Keratinocyte (primary cell): ENCODE measurements at regions not wholly inside any gene's neighbourhood (a gene's known extent, or its start where the extent isn't known, plus 50 kb on each side); places are given as distances from the start of the nearest gene placed in this dataset.
A peak's percentile ranks its signal among the peaks of the same experiment; 100 is the strongest.

Experiments used
- DNase-seq: peaks from one replicate; pipeline ENCODE4 v3.0.0-alpha.2; 2011; ENCODE audit warnings: low read depth, missing footprints, low spot score
- FAIRE-seq: peaks from 2 replicates; lab custom pipeline; 2011; peaks lifted over from hg19 to GRCh38; lab: Jason Lieb, UNC
- H2AFZ ChIP-seq: 2 replicates; pipeline ENCODE4 v1.6.0; 2012; ENCODE audit warnings: low read length, control low read depth, inconsistent platforms; ENCODE audit not compliant: control insufficient read depth
- H3K27ac ChIP-seq: 2 replicates; pipeline ENCODE4 v1.5.1; 2011; ENCODE audit warnings: low read length; ENCODE audit not compliant: control insufficient read depth, insufficient read depth
- H3K27me3 ChIP-seq: 3 replicates; pipeline ENCODE4 v1.6.0; 2011; ENCODE audit warnings: low read length; ENCODE audit not compliant: control insufficient read depth, insufficient read depth; ENCODE audit errors: extremely low read depth
- H3K36me3 ChIP-seq, 2 experiments: 2 replicates in 1 of 2; 3 replicates in 1 of 2; pipeline ENCODE4 v1.5.1; 2011; ENCODE audit warnings: low read length in 2 of 2, mild to moderate bottlenecking in 1 of 2; ENCODE audit not compliant: control insufficient read depth in 2 of 2, insufficient read depth in 2 of 2; ENCODE audit errors: extremely low read depth in 1 of 2
- H3K4me1 ChIP-seq: 3 replicates; pipeline ENCODE4 v1.5.1; 2011; ENCODE audit warnings: low read length; ENCODE audit not compliant: control insufficient read depth, insufficient read depth; ENCODE audit errors: extremely low read depth
- H3K4me2 ChIP-seq: 3 replicates; pipeline ENCODE4 v1.6.0; 2011; ENCODE audit warnings: low read depth, low read length; ENCODE audit not compliant: control insufficient read depth, insufficient read depth; ENCODE audit errors: extremely low read depth
- H3K4me3 ChIP-seq, 3 experiments: fragments of 200-600 bp in 1 of 3; sonication (generic) in 1 of 3; 2 replicates in 2 of 3; 3 replicates in 1 of 3; pipeline ENCODE4 v1.5.1; 2011 to 2016; ENCODE audit warnings: low read length in 3 of 3, mild to moderate bottlenecking in 3 of 3, control low read depth in 2 of 3, inconsistent platforms in 1 of 3, low read depth in 1 of 3, mixed read lengths in 1 of 3, mixed run types in 1 of 3, moderate library complexity in 1 of 3; ENCODE audit not compliant: control insufficient read depth in 2 of 3, insufficient read depth in 2 of 3; ENCODE audit errors: extremely low read depth in 1 of 3
- H3K79me2 ChIP-seq: 2 replicates; pipeline ENCODE4 v1.6.0; 2012; ENCODE audit warnings: low read length; ENCODE audit not compliant: control insufficient read depth, insufficient read depth
- H3K9ac ChIP-seq: 3 replicates; pipeline ENCODE4 v1.6.0; 2011; ENCODE audit warnings: low read length; ENCODE audit not compliant: control insufficient read depth, insufficient read depth; ENCODE audit errors: extremely low read depth
- H3K9me1 ChIP-seq: 3 replicates; pipeline ENCODE4 v1.6.0; 2011; ENCODE audit warnings: low read length; ENCODE audit not compliant: control insufficient read depth, insufficient read depth; ENCODE audit errors: extremely low read depth
- H3K9me3 ChIP-seq: 2 replicates; pipeline ENCODE4 v1.5.1; 2012; ENCODE audit warnings: low read depth, low read length; ENCODE audit not compliant: control insufficient read depth
- H4K20me1 ChIP-seq: 3 replicates; pipeline ENCODE4 v1.6.0; 2011; ENCODE audit warnings: low read length; ENCODE audit not compliant: control insufficient read depth, insufficient read depth; ENCODE audit errors: extremely low read depth
- EZH2 ChIP-seq: IDR thresholded peaks from one replicate; pipeline ENCODE4 v1.6.1; 2012; ENCODE audit warnings: inconsistent platforms, mild to moderate bottlenecking, low read length, moderate library complexity
- dilution Hi-C: fragments of 300-500 bp; cut with MboI; formaldehyde crosslinking; loops from one replicate; pipeline ENCODE4 v1.7.0; 2020; ENCODE audit warnings: low sequenced_read_pairs; ENCODE audit not compliant: extremely low pct_ligation_motif_present
- TF ChIP-seq, protein P1 (sequence below), 3 experiments: IDR thresholded peaks in 1 of 3; conservative IDR thresholded peaks in 1 of 3; optimal IDR thresholded peaks in 1 of 3; 2 replicates in 2 of 3; 3 replicates in 1 of 3; pipeline versions ENCODE3 to v1.5.1; 2011; ENCODE audit warnings: low read length in 3 of 3, mild to moderate bottlenecking in 3 of 3, moderate library complexity in 2 of 3, control low read depth in 1 of 3, inconsistent platforms in 1 of 3; ENCODE audit not compliant: insufficient read depth in 2 of 3; ENCODE audit errors: extremely low read depth in 1 of 3

DNA sequence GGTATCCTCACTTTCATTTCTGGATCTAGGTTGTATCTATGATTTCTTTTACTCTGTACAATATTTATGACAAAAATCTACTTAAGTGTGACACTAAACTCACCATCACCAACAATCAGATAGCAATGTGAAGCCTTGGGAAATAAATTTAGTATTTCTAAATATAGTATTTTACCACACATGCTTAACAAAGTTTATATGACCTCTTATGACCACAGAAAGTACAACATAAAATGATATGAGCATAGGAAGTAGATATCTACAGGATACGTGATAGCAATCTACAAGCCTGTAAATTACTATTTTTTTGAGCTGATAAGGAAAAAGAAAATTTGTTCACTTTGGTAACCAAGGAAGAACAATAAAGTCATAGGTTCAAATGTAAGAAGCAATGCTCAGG is 910.4 kb upstream of the CITED2 start:
- no peak for TF ChIP-seq EZH2
- H4K20me1 ChIP-seq, result no peaks in the 10 kb centered on the region
- no peaks in the 10 kb centered on the region for H3K9me1 ChIP-seq
- H3K27ac ChIP-seq, result no peak overlapping the region
- no peaks in the 10 kb centered on the region for H3K27me3 ChIP-seq
- no peaks in the 10 kb centered on the region for H3K36me3 ChIP-seq
- H3K4me3 ChIP-seq, result no peak overlapping the region
- no peak overlapping the region for H3K4me2 ChIP-seq
- dilution Hi-C loops, result no loop called here
- no peaks in the 10 kb centered on the region for H3K9me3 ChIP-seq
- H3K79me2 ChIP-seq, result no peaks in the 10 kb centered on the region
- H3K4me1 ChIP-seq, result peaks cover 4% of the 10 kb centered on the region
- DNase-seq, result no peak
- no peak overlapping the region for H2AFZ ChIP-seq
- no peak overlapping the region for H3K9ac ChIP-seq
- FAIRE-seq, result no peak

DNA sequence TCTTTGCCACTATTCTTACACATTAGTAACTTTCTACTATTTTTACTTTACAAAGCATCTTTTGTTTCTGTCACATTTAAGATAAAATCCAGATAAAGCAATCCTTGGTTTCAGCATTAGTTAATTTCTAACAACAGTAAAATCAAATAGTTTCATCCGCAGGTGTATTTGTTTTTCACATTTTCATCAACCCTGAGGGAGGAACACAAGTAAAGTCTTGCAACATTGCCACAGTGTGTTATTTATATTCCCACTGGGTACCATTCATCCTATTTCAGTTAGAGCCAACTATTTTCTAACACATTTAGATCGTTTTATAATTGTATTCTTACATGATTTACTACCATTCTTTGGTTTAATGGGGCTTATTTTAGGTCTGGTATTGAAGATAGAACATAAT is 908.7 kb upstream of the CITED2 start:
- dilution Hi-C loops, result no loop called here
- Histone ChIP-seq H3K9me1 (no peaks in the 10 kb centered on the region), H3K4me2 (no peak overlapping the region), H4K20me1 (no peaks in the 10 kb centered on the region), H3K27ac (no peak overlapping the region), H3K9me3 (no peaks in the 10 kb centered on the region), H3K4me3 (no peak overlapping the region), H3K4me1 (peaks cover 4% of the 10 kb centered on the region), H3K79me2 (no peaks in the 10 kb centered on the region), H3K9ac (no peak overlapping the region), H3K27me3 (no peaks in the 10 kb centered on the region), H2AFZ (no peak overlapping the region), H3K36me3 (no peaks in the 10 kb centered on the region)
- no peak for FAIRE-seq
- no peak for DNase-seq
- TF ChIP-seq EZH2, result no peak
- TF ChIP-seq, protein P1, sequence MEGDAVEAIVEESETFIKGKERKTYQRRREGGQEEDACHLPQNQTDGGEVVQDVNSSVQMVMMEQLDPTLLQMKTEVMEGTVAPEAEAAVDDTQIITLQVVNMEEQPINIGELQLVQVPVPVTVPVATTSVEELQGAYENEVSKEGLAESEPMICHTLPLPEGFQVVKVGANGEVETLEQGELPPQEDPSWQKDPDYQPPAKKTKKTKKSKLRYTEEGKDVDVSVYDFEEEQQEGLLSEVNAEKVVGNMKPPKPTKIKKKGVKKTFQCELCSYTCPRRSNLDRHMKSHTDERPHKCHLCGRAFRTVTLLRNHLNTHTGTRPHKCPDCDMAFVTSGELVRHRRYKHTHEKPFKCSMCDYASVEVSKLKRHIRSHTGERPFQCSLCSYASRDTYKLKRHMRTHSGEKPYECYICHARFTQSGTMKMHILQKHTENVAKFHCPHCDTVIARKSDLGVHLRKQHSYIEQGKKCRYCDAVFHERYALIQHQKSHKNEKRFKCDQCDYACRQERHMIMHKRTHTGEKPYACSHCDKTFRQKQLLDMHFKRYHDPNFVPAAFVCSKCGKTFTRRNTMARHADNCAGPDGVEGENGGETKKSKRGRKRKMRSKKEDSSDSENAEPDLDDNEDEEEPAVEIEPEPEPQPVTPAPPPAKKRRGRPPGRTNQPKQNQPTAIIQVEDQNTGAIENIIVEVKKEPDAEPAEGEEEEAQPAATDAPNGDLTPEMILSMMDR (optimal IDR thresholded peaks at IDR 0.05 in 1 of 3, IDR thresholded peaks at IDR 0.05 in 1 of 3, conservative IDR thresholded peaks at IDR 0.05 in 1 of 3; ENCODE audit: extremely low read depth in 1 of 3, insufficient read depth in 2 of 3, low read length in 3 of 3), result no peak

DNA sequence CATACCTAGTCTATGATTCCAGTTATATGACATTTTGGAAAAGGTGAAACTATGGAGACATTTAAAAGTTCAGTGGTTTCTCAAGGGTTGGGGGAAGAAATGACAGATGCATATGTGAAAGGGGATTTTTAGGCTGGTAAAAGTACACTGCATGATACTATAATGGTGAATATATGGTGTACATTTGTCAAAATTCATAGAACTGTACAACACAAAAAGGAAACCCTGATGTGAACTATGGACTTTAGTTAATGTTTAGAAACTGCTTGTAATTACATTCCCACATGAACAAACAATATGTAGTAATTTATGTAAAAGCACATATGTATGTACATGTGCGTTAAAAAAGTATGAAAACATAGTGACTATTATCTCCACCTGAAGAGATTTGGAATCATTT is 907.3 kb upstream of the CITED2 start:
- dilution Hi-C loops, result no loop called here

More for the DNA sequence above, 907.3 kb upstream of the CITED2 start:
- FAIRE-seq (no peak), DNase-seq (no peak)
- Histone ChIP-seq H3K4me3 (no peak overlapping the region), H3K4me1 (peaks cover 7% of the 10 kb centered on the region), H3K9ac (no peak overlapping the region), H3K36me3 (no peaks in the 10 kb centered on the region), H3K27me3 (no peaks in the 10 kb centered on the region), H3K79me2 (no peaks in the 10 kb centered on the region), H2AFZ (peak overlapping the region; percentile 8), H3K27ac (no peak overlapping the region), H4K20me1 (no peaks in the 10 kb centered on the region), H3K4me2 (no peak overlapping the region), H3K9me1 (no peaks in the 10 kb centered on the region), H3K9me3 (no peaks in the 10 kb centered on the region)
- TF ChIP-seq, protein P1 (optimal IDR thresholded peaks at IDR 0.05 in 1 of 3, IDR thresholded peaks at IDR 0.05 in 1 of 3, conservative IDR thresholded peaks at IDR 0.05 in 1 of 3; ENCODE audit: extremely low read depth in 1 of 3, insufficient read depth in 2 of 3, low read length in 3 of 3), result no peak
- no peak for TF ChIP-seq EZH2
